ENCODE measurements at regions not wholly inside any gene's neighbourhood (a gene's known extent, or its start where the extent isn't known, plus 50 kb on each side); places are given as distances from the start of the nearest gene placed in this dataset.
"Not testable (repeated sequence)": the region's sequence is repeated elsewhere in the genome, so short reads cannot be mapped to it uniquely, and the experiment has no call there.

DNA sequence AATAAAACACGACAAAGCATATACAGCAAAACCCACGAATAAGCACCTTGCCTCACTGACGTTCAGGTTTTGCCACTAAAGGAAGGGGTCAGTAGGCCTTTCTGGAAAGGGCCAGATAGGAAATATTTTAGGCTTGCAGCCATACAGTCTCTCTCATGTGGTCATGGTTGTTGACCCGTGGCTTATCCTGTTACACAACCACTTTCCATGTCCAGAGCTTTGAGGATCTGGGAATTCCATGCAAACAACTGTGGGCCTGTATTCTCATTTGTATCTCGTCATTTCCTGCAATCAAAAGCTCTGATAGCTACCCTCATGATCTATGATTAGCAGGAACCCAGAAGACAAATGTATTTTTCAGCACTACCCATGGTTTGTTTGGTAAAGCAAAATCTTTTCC lies 108.3 kb downstream of the DRD1 start:
- no peak overlapping the region for H3K4ac ChIP-seq (ENCODE audit: low read length)
- H4K91ac ChIP-seq (ENCODE audit: low read depth, low read length, poor library complexity): no peak overlapping the region
- H2BK5ac ChIP-seq (ENCODE audit: low read length): no peak overlapping the region
- no peak overlapping the region for H2BK12ac ChIP-seq (ENCODE audit: low read length)
- H3K4me2 ChIP-seq (ENCODE audit: insufficient read depth, low read length, poor library complexity, severe bottlenecking): no peak overlapping the region
- no peak overlapping the region for H2AFZ ChIP-seq (ENCODE audit: low read length)
- H3K27ac ChIP-seq (replicated peaks; ENCODE audit: low read length): no peak overlapping the region
- no peak for DNase-seq (ENCODE audit: low spot score)
- no peaks in the 10 kb centered on the region for H3K4me1 ChIP-seq (ENCODE audit: control insufficient read depth in 2 of 2, insufficient read depth in 1 of 2, low read depth in 1 of 2, low read length in 2 of 2)
- H3K14ac ChIP-seq (ENCODE audit: low read length): no peak overlapping the region
- no peak overlapping the region for H3K9ac ChIP-seq (ENCODE audit: low read depth, low read length, poor library complexity)
- no peaks in the 10 kb centered on the region for H3K79me1 ChIP-seq (ENCODE audit: low read depth, low read length)
- no peaks in the 10 kb centered on the region for H3K36me3 ChIP-seq (replicated peaks in 1 of 2; ENCODE audit: control insufficient read depth in 2 of 2, insufficient read depth in 2 of 2, low read length in 2 of 2)
- no peak overlapping the region for H3K18ac ChIP-seq (ENCODE audit: low read length)
- H4K8ac ChIP-seq (ENCODE audit: low read depth, low read length): no peak overlapping the region
- no peaks in the 10 kb centered on the region for H3K27me3 ChIP-seq (ENCODE audit: control insufficient read depth in 3 of 3, insufficient read depth in 3 of 3, low read depth in 1 of 3, low read length in 3 of 3)
- H3K4me3 ChIP-seq (ENCODE audit: low read length in 2 of 2): no peak overlapping the region
- no CpG with 5 or more reads among the region's 5 CpGs for WGBS, 2 donors (ENCODE audit: extremely low coverage in 2 of 2, insufficient read length in 2 of 2, insufficient replicate concordance in 1 of 2)
- H2AK5ac ChIP-seq (ENCODE audit: low read depth, low read length): no peak overlapping the region
- H3K23ac ChIP-seq (ENCODE audit: low read depth, low read length, poor library complexity): no peak overlapping the region
- no peak overlapping the region for H2BK120ac ChIP-seq (ENCODE audit: low read depth, low read length)
- H3K9me3 ChIP-seq (replicated peaks in 1 of 2; ENCODE audit: control insufficient read depth in 2 of 2, insufficient read depth in 1 of 2, low read depth in 1 of 2, low read length in 2 of 2): no peaks in the 10 kb centered on the region
- no peak overlapping the region for H2BK15ac ChIP-seq (ENCODE audit: low read length)

DNA sequence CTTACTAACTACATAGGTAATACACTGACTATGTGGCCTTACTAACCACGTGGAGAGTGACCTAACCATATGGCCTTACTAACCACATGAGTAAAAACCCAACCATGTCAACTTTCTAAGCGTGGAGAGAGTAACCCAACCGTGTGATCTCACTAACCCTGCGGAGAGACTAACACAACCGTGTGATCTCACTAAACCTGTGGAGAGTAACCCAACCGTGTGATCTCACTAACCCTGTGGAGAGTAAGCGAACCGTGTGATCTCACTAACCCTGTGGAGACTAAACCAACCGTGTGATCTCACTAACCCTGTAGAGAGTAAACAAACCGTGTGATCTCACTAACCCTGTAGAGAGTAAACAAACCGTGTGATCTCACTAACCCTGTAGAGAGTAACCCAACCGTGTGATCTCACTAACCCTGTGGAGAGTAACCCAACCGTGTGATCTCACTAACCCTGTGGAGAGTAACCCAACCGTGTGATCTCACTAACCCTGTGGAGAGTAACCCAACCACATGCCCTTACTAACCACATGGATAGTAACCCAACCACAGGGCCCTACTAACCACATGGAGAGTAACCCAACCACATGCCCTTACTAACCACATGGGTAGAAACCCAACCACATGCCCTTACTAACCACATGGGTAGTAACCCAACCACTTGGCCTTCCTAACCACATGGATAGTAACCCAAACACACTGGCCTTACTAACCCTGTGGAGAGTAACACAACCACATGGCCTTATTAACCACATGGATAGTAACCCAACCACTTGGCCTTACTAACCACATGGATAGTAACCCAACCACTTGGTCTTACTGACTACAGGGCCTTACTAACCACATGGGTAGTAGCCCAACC lies 112.6 kb downstream of the DRD1 start:
- H2BK120ac ChIP-seq (ENCODE audit: low read depth, low read length); H2AK5ac ChIP-seq (ENCODE audit: low read depth, low read length); H3K27me3 ChIP-seq (ENCODE audit: control insufficient read depth in 3 of 3, insufficient read depth in 3 of 3, low read depth in 1 of 3, low read length in 3 of 3); H3K4me1 ChIP-seq (ENCODE audit: control insufficient read depth in 2 of 2, insufficient read depth in 1 of 2, low read depth in 1 of 2, low read length in 2 of 2); H3K4me2 ChIP-seq (ENCODE audit: insufficient read depth, low read length, poor library complexity, severe bottlenecking); H4K8ac ChIP-seq (ENCODE audit: low read depth, low read length); H3K9ac ChIP-seq (ENCODE audit: low read depth, low read length, poor library complexity); H3K36me3 ChIP-seq (replicated peaks in 1 of 2; ENCODE audit: control insufficient read depth in 2 of 2, insufficient read depth in 2 of 2, low read length in 2 of 2); H3K18ac ChIP-seq (ENCODE audit: low read length); H3K79me1 ChIP-seq (ENCODE audit: low read depth, low read length); H2AFZ ChIP-seq (ENCODE audit: low read length); DNase-seq (ENCODE audit: low spot score); H3K23ac ChIP-seq (ENCODE audit: low read depth, low read length, poor library complexity); H3K27ac ChIP-seq (replicated peaks; ENCODE audit: low read length); H3K4ac ChIP-seq (ENCODE audit: low read length); H3K4me3 ChIP-seq (ENCODE audit: low read length in 2 of 2); H4K91ac ChIP-seq (ENCODE audit: low read depth, low read length, poor library complexity); H2BK15ac ChIP-seq (ENCODE audit: low read length); H3K14ac ChIP-seq (ENCODE audit: low read length); H3K9me3 ChIP-seq (replicated peaks in 1 of 2; ENCODE audit: control insufficient read depth in 2 of 2, insufficient read depth in 1 of 2, low read depth in 1 of 2, low read length in 2 of 2); H2BK5ac ChIP-seq (ENCODE audit: low read length); H2BK12ac ChIP-seq (ENCODE audit: low read length): not testable (repeated sequence)
- no CpG with 5 or more reads among the region's 14 CpGs for WGBS, 2 donors (ENCODE audit: extremely low coverage in 2 of 2, insufficient read length in 2 of 2, insufficient replicate concordance in 1 of 2)

DNA sequence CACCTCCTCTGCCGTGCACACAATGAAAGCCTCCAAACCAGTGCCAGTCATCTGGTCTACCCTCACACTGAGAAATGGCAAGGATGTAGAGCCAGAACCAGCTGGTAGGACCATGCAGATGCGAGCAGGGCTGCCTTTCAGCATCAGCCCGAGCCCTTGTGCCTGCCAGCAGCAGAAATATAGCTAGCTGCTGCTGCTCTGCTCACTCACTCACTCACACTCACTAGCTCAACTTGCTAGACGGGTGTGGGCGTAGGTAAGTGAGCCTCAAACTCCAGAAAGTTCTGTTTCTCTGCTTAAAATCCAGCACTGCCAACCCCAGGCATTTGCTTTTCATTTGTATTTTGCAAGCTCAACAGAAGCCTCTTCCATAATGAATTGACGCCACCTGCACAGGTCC lies 114.0 kb downstream of the DRD1 start:
- Histone ChIP-seq H2AFZ (ENCODE audit: low read length) (no peak overlapping the region), H3K27ac (replicated peaks; ENCODE audit: low read length) (no peak overlapping the region), H3K23ac (ENCODE audit: low read depth, low read length, poor library complexity) (no peak overlapping the region), H4K91ac (ENCODE audit: low read depth, low read length, poor library complexity) (no peak overlapping the region), H3K18ac (ENCODE audit: low read length) (no peak overlapping the region), H3K79me1 (ENCODE audit: low read depth, low read length) (no peaks in the 10 kb centered on the region), H2BK5ac (ENCODE audit: low read length) (no peak overlapping the region), H2BK12ac (ENCODE audit: low read length) (no peak overlapping the region), H3K4me1 (ENCODE audit: control insufficient read depth in 2 of 2, insufficient read depth in 1 of 2, low read depth in 1 of 2, low read length in 2 of 2) (peaks cover 0 to 4% of the 10 kb centered on the region in 2 donors), H3K4me2 (ENCODE audit: insufficient read depth, low read length, poor library complexity, severe bottlenecking) (no peak overlapping the region), H3K27me3 (ENCODE audit: control insufficient read depth in 3 of 3, insufficient read depth in 3 of 3, low read depth in 1 of 3, low read length in 3 of 3) (no peaks in the 10 kb centered on the region), H4K8ac (ENCODE audit: low read depth, low read length) (no peak overlapping the region), H2BK15ac (ENCODE audit: low read length) (no peak overlapping the region), H3K36me3 (replicated peaks in 1 of 2; ENCODE audit: control insufficient read depth in 2 of 2, insufficient read depth in 2 of 2, low read length in 2 of 2) (no peaks in the 10 kb centered on the region), H3K4me3 (ENCODE audit: low read length in 2 of 2) (no peak overlapping the region), H3K4ac (ENCODE audit: low read length) (no peak overlapping the region), H2BK120ac (ENCODE audit: low read depth, low read length) (no peak overlapping the region), H3K14ac (ENCODE audit: low read length) (peak overlapping the region; percentile 15), H3K9ac (ENCODE audit: low read depth, low read length, poor library complexity) (no peak overlapping the region), H2AK5ac (ENCODE audit: low read depth, low read length) (no peak overlapping the region), H3K9me3 (replicated peaks in 1 of 2; ENCODE audit: control insufficient read depth in 2 of 2, insufficient read depth in 1 of 2, low read depth in 1 of 2, low read length in 2 of 2) (peaks cover 0 to 3% of the 10 kb centered on the region in 2 donors)
- no peak for DNase-seq (ENCODE audit: low spot score)
- WGBS, 2 donors (ENCODE audit: extremely low coverage in 2 of 2, insufficient read length in 2 of 2, insufficient replicate concordance in 1 of 2): no CpG with 5 or more reads among the region's 6 CpGs

DNA sequence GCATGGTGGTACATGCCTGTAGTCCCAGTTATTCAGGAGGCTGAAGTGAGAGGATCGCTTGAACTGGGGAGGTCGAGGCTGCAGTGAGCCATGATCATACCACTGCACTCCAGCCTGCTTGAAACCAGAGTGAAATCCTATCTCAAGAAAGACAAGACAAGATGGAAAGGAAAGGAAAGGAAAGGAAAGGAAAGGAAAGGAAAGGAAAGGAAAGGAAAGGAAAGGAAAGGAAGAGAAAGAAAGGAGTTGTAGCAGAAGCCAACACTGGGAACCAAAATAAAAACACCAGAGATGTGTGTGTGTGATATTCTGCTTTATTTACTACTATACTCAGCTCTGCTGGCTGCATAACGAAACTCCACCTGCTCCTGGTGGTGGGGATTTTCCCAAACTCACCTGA lies 115.3 kb downstream of the DRD1 start:
- H3K79me1 ChIP-seq (ENCODE audit: low read depth, low read length): no peaks in the 10 kb centered on the region
- H3K4me2 ChIP-seq (ENCODE audit: insufficient read depth, low read length, poor library complexity, severe bottlenecking): no peak overlapping the region
- H3K4ac ChIP-seq (ENCODE audit: low read length): no peak overlapping the region
- H3K18ac ChIP-seq (ENCODE audit: low read length): no peak overlapping the region
- no peak overlapping the region for H4K8ac ChIP-seq (ENCODE audit: low read depth, low read length)
- H2BK5ac ChIP-seq (ENCODE audit: low read length): no peak overlapping the region
- no CpG with 5 or more reads among the region's 3 CpGs for WGBS, 2 donors (ENCODE audit: extremely low coverage in 2 of 2, insufficient read length in 2 of 2, insufficient replicate concordance in 1 of 2)
- H3K36me3 ChIP-seq (replicated peaks in 1 of 2; ENCODE audit: control insufficient read depth in 2 of 2, insufficient read depth in 2 of 2, low read length in 2 of 2): no peaks in the 10 kb centered on the region
- H2BK12ac ChIP-seq (ENCODE audit: low read length): no peak overlapping the region
- H2BK15ac ChIP-seq (ENCODE audit: low read length): no peak overlapping the region
- H2AFZ ChIP-seq (ENCODE audit: low read length): no peak overlapping the region
- H3K27ac ChIP-seq (replicated peaks; ENCODE audit: low read length): no peak overlapping the region
- H3K4me1 ChIP-seq (ENCODE audit: control insufficient read depth in 2 of 2, insufficient read depth in 1 of 2, low read depth in 1 of 2, low read length in 2 of 2): peaks cover 0 to 4% of the 10 kb centered on the region in 2 donors
- no peak overlapping the region for H3K23ac ChIP-seq (ENCODE audit: low read depth, low read length, poor library complexity)
- no peak overlapping the region for H3K4me3 ChIP-seq (ENCODE audit: low read length in 2 of 2)
- no peak overlapping the region for H2AK5ac ChIP-seq (ENCODE audit: low read depth, low read length)
- no peak overlapping the region for H2BK120ac ChIP-seq (ENCODE audit: low read depth, low read length)
- H3K14ac ChIP-seq (ENCODE audit: low read length): no peak overlapping the region
- no peaks in the 10 kb centered on the region for H3K27me3 ChIP-seq (ENCODE audit: control insufficient read depth in 3 of 3, insufficient read depth in 3 of 3, low read depth in 1 of 3, low read length in 3 of 3)
- DNase-seq (ENCODE audit: low spot score): no peak
- H3K9me3 ChIP-seq (replicated peaks in 1 of 2; ENCODE audit: control insufficient read depth in 2 of 2, insufficient read depth in 1 of 2, low read depth in 1 of 2, low read length in 2 of 2): peaks cover 0 to 3% of the 10 kb centered on the region in 2 donors
- no peak overlapping the region for H4K91ac ChIP-seq (ENCODE audit: low read depth, low read length, poor library complexity)
- H3K9ac ChIP-seq (ENCODE audit: low read depth, low read length, poor library complexity): no peak overlapping the region

Measured in neuronal stem cell (in vitro differentiated cells).